Uterus (tissue), 2 donors: ENCODE measurements at regions not wholly inside any gene's neighbourhood (a gene's known extent, or its start where the extent isn't known, plus 50 kb on each side); places are given as distances from the start of the nearest gene placed in this dataset.

Experiments
- CTCF ChIP-seq, 4 experiments: fragments of 200-600 bp in 2 of 4; fragments of 450-650 bp in 2 of 4; sonication (generic) in 2 of 4; IDR thresholded peaks; one replicate each; pipeline ENCODE4 v1.5.1; 2016 to 2019; ENCODE audit warnings: antibody characterized with exemption in 4 of 4, mild to moderate bottlenecking in 2 of 4, moderate library complexity in 1 of 4
- POLR2A ChIP-seq, 2 donors: fragments of 450-650 bp; IDR thresholded peaks; one replicate each; pipeline ENCODE4 v1.6.1; 2016; ENCODE audit warnings: antibody characterized with exemption in 2 of 2, mild to moderate bottlenecking in 1 of 2, moderate library complexity in 1 of 2

- TF ChIP-seq POLR2A (IDR thresholded peaks at IDR 0.05) = no peak
- TF ChIP-seq CTCF (IDR thresholded peaks at IDR 0.05) = no peak
These were observed 164.2 kb upstream of the SPRY1 start for GRCh38 chr4:123232439-123232838.
